Activated CD4-positive, alpha-beta T cell treated with anti-CD3 and anti-CD28 coated beads for 48 hours (primary cell): ENCODE measurements at regions not wholly inside any gene's neighbourhood (a gene's known extent, or its start where the extent isn't known, plus 50 kb on each side); places are given as distances from the start of the nearest gene placed in this dataset.
A peak's percentile ranks its signal among the peaks of the same experiment; 100 is the strongest.
"Not testable (repeated sequence)": the region's sequence is repeated elsewhere in the genome, so short reads cannot be mapped to it uniquely, and the experiment has no call there.

Experiments
- DNase-seq: peaks from one replicate; pipeline ENCODE4 v3.0.0-alpha.2; 2020

GRCh38 chr7:4527988-4528636 lies 154.0 kb upstream of the FOXK1 start:
- no peak for DNase-seq

DNA sequence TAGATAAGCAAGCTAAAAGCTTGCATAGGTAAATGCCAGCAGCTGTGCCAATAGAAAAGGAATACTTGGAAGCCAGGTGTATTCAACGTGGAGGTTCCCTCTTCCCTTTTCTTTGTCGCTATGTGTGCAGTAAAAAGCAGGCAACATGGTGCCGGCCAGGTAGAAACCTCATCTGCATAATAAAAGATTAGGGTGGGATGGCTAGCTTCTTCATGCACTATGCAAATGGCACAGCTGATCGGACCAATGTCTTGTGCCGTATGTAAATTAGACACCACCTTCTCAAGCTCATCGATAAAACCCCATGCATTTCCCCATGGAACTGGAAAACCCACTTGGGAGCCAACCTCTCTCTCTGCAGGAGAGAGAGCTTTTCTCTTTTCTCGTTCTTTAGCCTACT lies 150.9 kb upstream of the FOXK1 start:
- no peak for DNase-seq

- DNase-seq: not testable (repeated sequence)
These were observed 148.8 kb upstream of the FOXK1 start for GRCh38 chr7:4533339-4533738.

GRCh38 chr7:4549681-4550080 lies 132.4 kb upstream of the FOXK1 start:
- DNase-seq: no peak

DNA sequence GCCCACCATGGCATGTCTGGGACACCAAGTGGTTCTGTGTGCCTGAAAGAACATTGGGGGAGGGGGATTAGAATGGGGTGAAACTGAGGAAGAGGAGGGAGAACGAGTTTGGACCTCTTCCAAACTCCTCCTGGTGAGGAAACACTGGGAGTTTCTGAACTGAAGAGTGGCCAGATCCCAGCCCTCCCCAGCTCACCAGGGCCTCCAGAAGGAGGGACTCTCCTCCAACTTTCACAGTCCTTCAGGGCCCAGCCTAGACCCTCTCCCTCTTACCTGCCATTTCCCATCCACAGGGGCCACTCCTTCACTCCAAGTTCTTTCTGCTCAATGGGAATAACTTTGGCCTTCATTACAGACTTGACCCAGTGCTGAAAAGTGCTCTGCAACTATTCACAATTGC lies 132.0 kb upstream of the FOXK1 start:
- no peak for DNase-seq

DNA sequence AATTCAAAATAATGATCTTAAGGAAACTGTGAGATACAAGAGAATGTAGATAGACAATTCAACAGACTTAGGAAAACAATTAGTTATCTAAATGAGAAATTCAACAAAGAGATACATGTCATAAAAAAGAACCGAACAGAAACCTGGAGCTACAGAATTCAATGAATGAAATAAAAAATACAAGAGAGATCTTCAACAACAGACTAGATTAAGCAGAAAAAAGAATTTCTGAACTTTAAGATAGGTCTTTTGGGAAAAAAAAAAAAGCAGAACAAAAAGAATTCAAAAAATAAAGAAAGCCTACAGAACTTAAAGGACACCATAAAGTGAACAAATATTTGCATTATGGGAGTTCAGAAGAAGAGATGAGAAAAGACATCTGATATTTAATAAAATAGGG lies 129.1 kb upstream of the FOXK1 start:
- no peak for DNase-seq

DNA sequence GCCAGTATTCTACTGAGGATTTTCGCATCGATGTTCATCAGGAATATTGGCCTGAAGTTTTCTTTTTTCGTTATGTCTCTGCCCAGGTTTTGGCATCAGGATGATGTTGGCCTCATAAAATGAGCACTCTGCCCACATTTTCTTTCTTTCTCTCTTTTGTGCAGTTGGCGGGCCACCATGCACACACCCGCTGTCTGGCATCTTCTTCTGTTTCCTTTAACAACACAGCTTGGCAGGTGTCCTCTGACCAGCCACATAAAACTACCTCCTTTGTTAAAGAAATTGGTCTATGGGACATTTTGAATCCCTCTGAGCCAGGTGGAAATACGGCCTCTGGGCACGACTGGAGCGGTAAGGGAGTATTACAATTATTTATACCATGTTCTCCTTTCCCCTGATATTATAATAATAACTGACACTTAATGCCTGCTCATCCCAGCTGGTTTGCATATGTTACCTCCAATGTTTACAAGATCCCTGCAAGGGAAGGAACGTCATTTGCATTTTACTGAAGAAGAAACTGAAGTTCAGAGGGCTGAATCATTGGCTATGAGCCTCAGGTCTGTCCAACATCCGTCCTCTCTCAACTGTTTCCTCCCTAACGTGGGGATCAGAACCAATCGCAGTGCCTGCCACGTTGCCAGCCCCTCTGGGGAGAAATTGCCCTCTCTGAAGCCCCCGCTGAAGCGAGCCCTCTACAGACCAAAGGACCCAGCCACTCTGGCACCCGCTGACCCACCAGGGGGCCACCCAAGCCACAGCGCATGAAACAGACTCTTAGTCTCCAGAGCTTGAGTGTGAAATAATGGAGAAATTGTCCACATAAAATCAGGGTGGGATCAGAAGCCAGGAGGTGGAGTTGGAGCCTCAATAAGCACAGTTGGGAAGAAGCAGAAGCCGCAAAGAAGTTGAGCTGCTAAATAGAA lies 125.0 kb upstream of the FOXK1 start:
- no peak for DNase-seq

DNA sequence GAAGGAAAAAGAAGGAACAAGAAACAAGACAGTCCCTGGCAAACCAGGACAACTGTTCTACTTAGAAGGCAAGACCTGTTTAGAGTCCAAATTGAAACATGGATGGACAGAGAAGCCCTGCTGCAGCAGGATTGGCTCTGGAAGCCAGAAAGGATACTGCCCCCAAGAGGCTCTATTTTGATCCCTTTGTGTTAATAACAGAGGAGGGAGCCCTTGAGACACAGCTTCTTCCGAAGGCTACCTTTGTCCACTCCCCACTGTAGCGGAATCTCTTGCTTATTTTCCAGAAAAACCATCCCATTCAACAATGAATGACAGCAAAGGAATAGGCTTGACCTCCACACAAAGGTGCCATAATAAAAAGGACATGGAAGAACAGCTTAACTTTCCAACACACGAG lies 120.3 kb upstream of the FOXK1 start:
- DNase-seq: no peak

GRCh38 chr7:4566714-4567113 lies 115.4 kb upstream of the FOXK1 start:
- no peak for DNase-seq

DNA sequence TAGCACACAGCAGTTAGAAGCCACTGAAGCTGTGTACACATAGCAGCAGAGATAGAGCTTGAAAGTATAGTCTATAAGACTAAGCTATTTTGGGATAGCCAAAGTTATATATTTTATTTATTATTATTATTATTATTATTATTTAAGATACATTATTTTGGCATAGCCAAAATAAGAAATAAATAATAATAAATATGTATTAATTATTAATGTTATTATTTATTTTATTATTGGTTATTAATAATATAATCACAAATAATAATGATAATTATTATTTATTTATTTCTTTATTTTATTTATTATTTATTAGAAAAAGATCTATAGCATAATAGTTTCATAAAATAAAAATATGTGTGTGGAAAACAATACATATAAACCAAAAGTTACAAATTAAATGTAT lies 107.2 kb upstream of the FOXK1 start:
- DNase-seq: no peak

DNA sequence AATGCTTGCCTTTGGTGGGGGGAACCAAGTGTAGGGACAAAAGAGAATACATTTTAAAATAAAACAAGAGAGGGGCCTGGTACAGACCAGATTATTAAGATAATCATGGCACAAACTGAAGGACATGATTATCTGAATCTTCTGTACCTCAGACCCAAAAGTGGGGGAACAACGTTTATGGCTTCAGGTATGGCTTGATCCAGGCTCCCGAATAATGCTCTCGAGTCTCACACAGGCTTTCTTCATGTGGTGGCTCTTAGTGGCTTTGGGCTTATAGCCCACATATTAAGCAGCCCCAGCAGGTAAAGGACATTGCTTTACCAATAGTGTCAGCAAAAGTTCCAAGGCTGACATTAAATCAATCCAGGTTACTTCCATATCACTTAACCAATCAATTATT lies 106.8 kb upstream of the FOXK1 start:
- DNase-seq: no peak

GRCh38 chr7:4602905-4603842 lies 78.9 kb upstream of the FOXK1 start:
- no peak for DNase-seq

DNA sequence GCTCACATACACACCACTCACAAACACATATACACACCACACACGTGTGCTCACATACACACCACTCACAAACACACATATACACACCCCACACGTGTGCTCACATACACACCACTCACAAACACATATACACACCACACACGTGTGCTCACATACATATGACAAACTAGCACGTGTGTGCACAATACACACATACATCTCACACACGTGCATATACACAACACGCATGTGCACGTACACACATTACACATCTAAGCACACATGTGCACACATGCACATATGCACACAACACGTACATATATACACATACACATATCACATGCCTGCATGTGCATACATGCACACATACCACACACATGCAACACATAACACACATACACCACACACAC lies 78.3 kb upstream of the FOXK1 start:
- DNase-seq: no peak

GRCh38 chr7:4604456-4604940 lies 77.6 kb upstream of the FOXK1 start:
- no peak for DNase-seq

DNA sequence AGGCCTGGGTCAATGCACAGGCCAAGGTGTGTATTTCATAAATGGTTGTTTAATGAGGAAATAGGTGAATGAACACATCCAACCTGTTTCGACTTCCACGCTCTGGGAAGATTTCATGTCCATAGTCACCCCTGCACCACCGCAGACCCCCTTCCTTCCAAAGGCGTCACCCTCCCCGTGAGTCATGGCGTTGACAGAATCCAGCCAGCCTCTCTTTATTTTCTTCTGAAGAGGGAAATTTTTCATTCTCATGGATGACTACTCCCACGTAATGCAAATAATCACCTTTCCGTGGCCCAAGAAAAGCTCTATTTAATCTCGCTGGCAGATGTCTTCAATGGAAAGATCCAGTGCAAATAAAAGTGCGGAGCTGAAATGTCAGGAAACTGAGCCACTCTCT lies 75.3 kb upstream of the FOXK1 start:
- DNase-seq: no peak

- DNase-seq: no peak
These were observed 74.8 kb upstream of the FOXK1 start for GRCh38 chr7:4607311-4607729.

DNA sequence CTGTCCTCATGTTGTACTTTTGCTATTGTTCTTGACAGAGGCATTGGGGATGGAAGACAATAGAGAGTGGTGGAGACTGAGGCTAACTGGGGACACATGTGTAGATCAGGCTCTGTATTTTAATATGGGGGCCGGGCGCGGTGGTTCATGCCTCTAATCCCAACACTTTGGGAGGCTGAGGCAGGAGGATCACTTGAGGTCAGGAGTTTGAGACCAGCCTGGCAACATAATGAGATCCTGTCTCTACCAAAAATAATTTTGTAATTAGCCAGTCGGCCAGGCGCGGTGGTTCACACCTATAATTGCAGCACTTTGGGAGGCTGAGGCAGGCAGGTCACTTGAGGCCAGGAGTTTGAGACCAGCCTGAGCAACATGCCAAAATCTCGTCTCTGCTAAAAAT lies 72.5 kb upstream of the FOXK1 start:
- DNase-seq: not testable (repeated sequence)

DNA sequence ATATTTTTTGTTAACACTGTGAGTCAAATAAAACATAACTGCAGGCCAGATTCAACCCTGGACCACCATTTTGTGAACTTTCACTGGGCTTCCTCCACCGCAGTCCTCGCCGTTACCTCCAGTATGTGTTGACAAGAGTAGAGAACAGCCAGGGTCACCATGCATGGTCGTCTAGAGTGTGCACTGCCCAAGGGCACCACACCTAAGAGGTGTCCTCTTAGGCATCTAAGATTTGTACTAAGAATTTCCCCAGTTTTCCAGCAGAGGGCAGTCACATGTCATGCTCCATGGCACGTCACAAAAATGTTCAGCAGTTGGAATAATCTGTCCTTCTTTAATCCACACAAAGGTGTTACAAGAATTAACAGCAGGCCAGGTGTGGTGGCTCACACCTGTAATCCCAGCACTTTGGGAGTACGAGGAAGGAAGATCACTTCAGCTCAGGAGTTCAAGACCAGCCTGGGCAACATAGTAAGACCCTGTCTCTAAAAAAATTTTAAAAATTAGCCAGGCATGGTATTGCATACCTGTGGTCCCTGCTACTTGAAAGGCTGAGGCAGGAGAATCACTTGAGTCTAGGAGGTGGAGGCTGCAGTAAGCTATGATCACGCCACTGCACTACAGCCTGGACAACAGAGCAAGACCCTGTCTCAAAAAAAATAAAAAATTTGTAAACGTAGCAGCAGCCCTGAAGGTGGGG lies 71.2 kb upstream of the FOXK1 start:
- peak; percentile 47 for DNase-seq

DNA sequence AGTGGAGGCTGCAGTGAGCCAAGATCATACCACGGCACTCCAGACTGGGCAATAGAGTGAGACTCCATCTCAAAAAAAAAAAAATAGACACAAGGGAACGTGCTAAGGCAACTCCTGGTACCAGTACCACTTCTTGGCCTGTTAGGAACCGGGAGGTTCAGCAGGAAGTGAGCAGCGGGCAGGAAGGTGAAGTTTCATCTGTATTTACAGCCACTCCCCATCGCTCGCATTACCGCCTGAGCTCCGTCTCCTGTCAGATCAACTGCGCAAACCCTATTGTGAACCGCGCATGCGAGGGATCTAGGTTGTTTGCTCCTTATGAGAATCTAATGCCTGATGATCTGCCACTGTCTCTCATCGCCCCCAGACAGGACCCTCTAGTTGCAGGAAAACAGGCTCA lies 69.9 kb upstream of the FOXK1 start:
- no peak for DNase-seq

DNA sequence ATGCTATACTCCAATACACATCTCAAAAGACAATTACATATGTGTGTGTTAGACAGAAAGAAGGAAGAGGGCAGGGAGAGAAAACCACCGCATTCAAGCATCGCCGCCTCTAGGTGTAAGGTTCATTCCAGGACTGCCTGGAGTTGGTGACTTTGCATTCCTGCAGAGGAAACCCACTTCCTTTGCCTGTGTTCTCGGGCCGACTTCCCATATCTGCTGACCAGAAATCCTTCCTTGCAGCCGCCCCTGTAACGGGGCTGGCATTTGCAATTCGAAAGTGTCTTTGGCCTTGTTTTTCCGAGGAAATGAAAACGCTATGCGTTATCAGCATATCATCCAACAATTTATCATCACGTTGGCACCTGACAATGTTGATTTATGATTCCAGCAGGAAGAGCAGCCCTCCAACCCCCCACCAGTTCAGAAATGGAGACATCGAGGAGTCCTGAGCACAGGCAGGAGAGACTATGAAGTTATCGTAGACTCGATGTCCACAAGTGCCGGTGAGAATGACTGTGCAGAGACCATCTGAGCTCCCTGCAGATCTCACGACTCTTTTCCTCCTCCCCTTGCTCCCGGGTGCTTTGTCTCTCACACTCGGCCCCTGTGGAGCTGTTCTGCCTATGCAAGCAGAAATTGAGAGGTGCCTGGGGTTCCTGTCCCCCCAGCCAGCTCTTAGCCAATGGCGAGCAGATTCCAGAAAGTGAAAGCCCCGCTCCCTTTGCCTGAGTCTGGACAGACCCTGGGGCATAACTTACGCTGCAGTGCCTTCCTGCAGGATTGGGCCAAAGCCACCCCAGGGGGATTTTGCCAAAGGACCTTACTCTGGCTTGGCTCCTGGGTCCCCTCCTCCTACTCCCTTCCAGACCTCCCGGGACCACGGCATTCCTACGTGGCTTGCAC lies 68.9 kb upstream of the FOXK1 start:
- no peak for DNase-seq

DNA sequence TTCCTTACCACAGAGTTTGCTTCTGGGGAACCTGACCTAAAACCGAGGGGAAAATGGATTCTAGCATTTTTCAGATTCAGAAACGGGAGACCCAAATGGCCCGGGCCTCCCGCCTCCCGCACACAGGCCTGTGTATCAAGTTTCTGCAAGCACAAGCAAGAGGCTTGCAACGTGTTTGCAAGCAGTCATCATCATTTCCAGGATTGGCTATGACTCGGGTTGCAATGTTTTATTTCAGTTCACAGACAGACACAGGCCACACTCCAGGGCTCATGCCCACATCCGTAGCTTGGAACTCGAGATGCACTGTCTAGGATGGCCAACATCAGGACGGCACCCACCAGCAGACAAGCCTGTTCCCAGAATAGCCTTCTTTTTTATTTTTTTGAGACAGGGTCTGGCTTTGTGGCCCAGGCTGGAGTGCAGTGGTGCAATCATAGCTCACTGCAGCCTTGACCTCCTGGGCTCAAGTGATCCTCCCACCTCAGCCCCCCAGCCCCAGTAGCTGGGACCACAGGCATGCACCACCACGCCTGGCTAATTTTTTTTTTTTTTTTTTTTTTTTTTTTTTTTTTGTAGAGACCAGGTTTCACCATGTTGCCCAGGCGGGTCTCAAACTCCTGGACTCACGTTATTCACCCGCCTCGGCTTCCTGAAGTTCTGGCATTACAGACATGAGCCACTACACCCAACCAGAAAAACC lies 68.1 kb upstream of the FOXK1 start:
- DNase-seq: no peak
